ENCODE measurements at regions not wholly inside any gene's neighbourhood (a gene's known extent, or its start where the extent isn't known, plus 50 kb on each side); places are given as distances from the start of the nearest gene placed in this dataset.
"Not testable (repeated sequence)": the region's sequence is repeated elsewhere in the genome, so short reads cannot be mapped to it uniquely, and the experiment has no call there.

- WGBS (ENCODE audit: insufficient coverage) = no CpG with 5 or more reads among the region's 1 CpG
- H3K27me3 ChIP-seq (replicated peaks in 1 of 2; ENCODE audit: control insufficient read depth in 2 of 2, extremely low read depth in 1 of 2, insufficient read depth in 2 of 2, low read length in 1 of 2); CTCF ChIA-PET; H3K4me1 ChIP-seq (ENCODE audit: control insufficient read depth in 1 of 2, extremely low read depth in 1 of 2, insufficient read depth in 2 of 2, low read length in 2 of 2); POLR2A ChIA-PET; DNase-seq; H3K36me3 ChIP-seq (ENCODE audit: control insufficient read depth in 2 of 2, extremely low read depth in 1 of 2, insufficient read depth in 1 of 2, low read length in 1 of 2); H3K27me3 Mint-ChIP-seq; H3K9me3 ChIP-seq; H3K4me3 ChIP-seq (ENCODE audit: control insufficient read depth in 1 of 2, extremely low read depth in 1 of 2, low read length in 1 of 2); H3K4me3 Mint-ChIP-seq; H3K36me3 Mint-ChIP-seq; H3K27ac Mint-ChIP-seq; ATAC-seq (replicated peaks in 1 of 4); H3K4me1 Mint-ChIP-seq; H3K27ac ChIP-seq (ENCODE audit: low read length): not testable (repeated sequence)
- H3K9me3 Mint-ChIP-seq = peaks cover 10 to 15% (median 10%) of the 10 kb centered on the region in 3 donors
Measured at GRCh38 chr2:17204214-17204613, 314.0 kb downstream of the RAD51AP2 start.

GRCh38 chr2:17202628-17203027, 315.6 kb downstream of the RAD51AP2 start:
- H3K36me3 ChIP-seq (ENCODE audit: control insufficient read depth in 2 of 2, extremely low read depth in 1 of 2, insufficient read depth in 1 of 2, low read length in 1 of 2); ATAC-seq (replicated peaks in 1 of 4); H3K27ac Mint-ChIP-seq; H3K36me3 Mint-ChIP-seq; H3K4me3 ChIP-seq (ENCODE audit: control insufficient read depth in 1 of 2, extremely low read depth in 1 of 2, low read length in 1 of 2); H3K27me3 Mint-ChIP-seq; H3K9me3 ChIP-seq; H3K4me1 ChIP-seq (ENCODE audit: control insufficient read depth in 1 of 2, extremely low read depth in 1 of 2, insufficient read depth in 2 of 2, low read length in 2 of 2); H3K27me3 ChIP-seq (replicated peaks in 1 of 2; ENCODE audit: control insufficient read depth in 2 of 2, extremely low read depth in 1 of 2, insufficient read depth in 2 of 2, low read length in 1 of 2); DNase-seq; CTCF ChIA-PET; H3K4me1 Mint-ChIP-seq; H3K27ac ChIP-seq (ENCODE audit: low read length); POLR2A ChIA-PET; H3K4me3 Mint-ChIP-seq: not testable (repeated sequence)
- 92% methylated on average over 2 of the region's 4 CpGs for WGBS (ENCODE audit: insufficient coverage)
- H3K9me3 Mint-ChIP-seq = peaks cover 9 to 13% (median 12%) of the 10 kb centered on the region in 3 donors

DNA sequence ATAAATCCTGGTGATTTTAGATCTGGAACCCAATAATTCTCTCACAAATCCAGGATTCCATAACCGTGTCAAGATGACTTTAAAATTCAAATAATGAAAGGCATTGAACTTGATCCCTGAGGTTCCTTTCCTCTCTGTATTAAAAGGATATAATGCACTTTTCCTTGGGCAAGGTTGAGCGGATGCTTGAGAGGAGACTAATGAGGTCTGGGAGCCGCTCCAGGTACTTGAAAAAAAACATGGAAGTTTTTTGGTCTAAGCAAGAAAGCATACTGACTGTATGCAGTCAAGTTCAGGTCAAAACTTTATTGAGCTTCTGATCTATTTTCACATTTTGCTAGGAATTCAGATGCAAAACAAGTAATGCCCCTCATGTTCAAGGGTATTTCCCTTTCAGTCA, 318.5 kb downstream of the RAD51AP2 start:
- no peaks in the 10 kb centered on the region for H3K4me1 ChIP-seq (ENCODE audit: control insufficient read depth in 1 of 2, extremely low read depth in 1 of 2, insufficient read depth in 2 of 2, low read length in 2 of 2)
- H3K27ac ChIP-seq (ENCODE audit: low read length) = no peak overlapping the region
- no CpG with 5 or more reads among the region's 3 CpGs for WGBS (ENCODE audit: insufficient coverage)
- ATAC-seq (replicated peaks in 1 of 4) (no peak), DNase-seq (no peak)
- Mint-ChIP-seq H3K4me1 (no peaks in the 10 kb centered on the region), H3K9me3 (peaks cover 8 to 13% (median 12%) of the 10 kb centered on the region in 3 donors), H3K4me3 (no peak overlapping the region), H3K27me3 (no peaks in the 10 kb centered on the region), H3K36me3 (no peaks in the 10 kb centered on the region), H3K27ac (no peak overlapping the region)
- H3K9me3 ChIP-seq = no peaks in the 10 kb centered on the region
- no peak overlapping the region for H3K4me3 ChIP-seq (ENCODE audit: control insufficient read depth in 1 of 2, extremely low read depth in 1 of 2, low read length in 1 of 2)
- no peaks in the 10 kb centered on the region for H3K36me3 ChIP-seq (ENCODE audit: control insufficient read depth in 2 of 2, extremely low read depth in 1 of 2, insufficient read depth in 1 of 2, low read length in 1 of 2)
- ChIA-PET CTCF (no interaction called here), POLR2A (no interaction called here)
- H3K27me3 ChIP-seq (replicated peaks in 1 of 2; ENCODE audit: control insufficient read depth in 2 of 2, extremely low read depth in 1 of 2, insufficient read depth in 2 of 2, low read length in 1 of 2) = no peaks in the 10 kb centered on the region

GRCh38 chr2:17196380-17196779, 321.9 kb downstream of the RAD51AP2 start:
- CTCF ChIA-PET = no interaction called here

GRCh38 chr2:17195016-17195415, 323.2 kb downstream of the RAD51AP2 start:
- ChIA-PET CTCF (no interaction called here), POLR2A (no interaction called here)
- Mint-ChIP-seq H3K27me3 (no peaks in the 10 kb centered on the region), H3K9me3 (peaks cover 7 to 10% (median 9%) of the 10 kb centered on the region in 3 donors), H3K27ac (no peak overlapping the region), H3K4me3 (no peak overlapping the region), H3K4me1 (no peaks in the 10 kb centered on the region), H3K36me3 (no peaks in the 10 kb centered on the region)
- H3K9me3 ChIP-seq = no peaks in the 10 kb centered on the region
- 61% methylated on average over 5 of the region's 5 CpGs for WGBS (ENCODE audit: insufficient coverage)
- no peak for DNase-seq
- H3K27me3 ChIP-seq (replicated peaks in 1 of 2; ENCODE audit: control insufficient read depth in 2 of 2, extremely low read depth in 1 of 2, insufficient read depth in 2 of 2, low read length in 1 of 2) = no peaks in the 10 kb centered on the region
- no peaks in the 10 kb centered on the region for H3K36me3 ChIP-seq (ENCODE audit: control insufficient read depth in 2 of 2, extremely low read depth in 1 of 2, insufficient read depth in 1 of 2, low read length in 1 of 2)
- H3K4me3 ChIP-seq (ENCODE audit: control insufficient read depth in 1 of 2, extremely low read depth in 1 of 2, low read length in 1 of 2) = no peak overlapping the region
- H3K4me1 ChIP-seq (ENCODE audit: control insufficient read depth in 1 of 2, extremely low read depth in 1 of 2, insufficient read depth in 2 of 2, low read length in 2 of 2) = no peaks in the 10 kb centered on the region
- no peak for ATAC-seq (replicated peaks in 1 of 4)
- H3K27ac ChIP-seq (ENCODE audit: low read length) = no peak overlapping the region

More at GRCh38 chr2:17196380-17196779, 321.9 kb downstream of the RAD51AP2 start:
- Mint-ChIP-seq H3K4me1 (no peaks in the 10 kb centered on the region), H3K27ac (no peak overlapping the region), H3K27me3 (no peaks in the 10 kb centered on the region), H3K4me3 (no peak overlapping the region), H3K36me3 (no peaks in the 10 kb centered on the region), H3K9me3 (peaks cover 7 to 11% (median 10%) of the 10 kb centered on the region in 3 donors)
- DNase-seq = no peak
- Histone ChIP-seq H3K4me1 (ENCODE audit: control insufficient read depth in 1 of 2, extremely low read depth in 1 of 2, insufficient read depth in 2 of 2, low read length in 2 of 2) (no peaks in the 10 kb centered on the region), H3K4me3 (ENCODE audit: control insufficient read depth in 1 of 2, extremely low read depth in 1 of 2, low read length in 1 of 2) (no peak overlapping the region), H3K27me3 (replicated peaks in 1 of 2; ENCODE audit: control insufficient read depth in 2 of 2, extremely low read depth in 1 of 2, insufficient read depth in 2 of 2, low read length in 1 of 2) (no peaks in the 10 kb centered on the region), H3K36me3 (ENCODE audit: control insufficient read depth in 2 of 2, extremely low read depth in 1 of 2, insufficient read depth in 1 of 2, low read length in 1 of 2) (no peaks in the 10 kb centered on the region), H3K9me3 (no peaks in the 10 kb centered on the region), H3K27ac (ENCODE audit: low read length) (no peak overlapping the region)
- WGBS (ENCODE audit: insufficient coverage) = 0% methylated on average over 1 of the region's 3 CpGs
- no peak for ATAC-seq (replicated peaks in 1 of 4)
- POLR2A ChIA-PET = no interaction called here

DNA sequence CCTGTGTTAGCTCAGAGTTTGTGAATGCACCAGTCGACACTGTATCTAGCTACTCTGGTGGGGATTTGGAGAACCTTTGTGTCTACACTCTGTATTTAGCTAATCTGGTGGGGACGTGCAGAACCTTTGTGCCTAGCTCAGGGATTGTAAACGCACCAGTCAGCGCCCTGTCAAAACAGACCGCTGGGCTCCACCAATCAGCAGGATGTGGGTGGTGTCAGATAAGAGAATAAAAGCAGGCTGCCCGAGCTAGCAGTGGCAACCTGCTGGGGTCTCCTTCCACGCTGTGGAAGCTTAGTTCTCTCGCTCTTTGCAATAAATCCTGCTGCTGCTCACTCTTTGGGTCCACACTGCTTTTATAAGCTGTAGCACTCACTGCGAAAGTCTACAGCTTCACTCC, 324.2 kb downstream of the RAD51AP2 start:
- DNase-seq = no peak
- Histone ChIP-seq H3K4me3 (ENCODE audit: control insufficient read depth in 1 of 2, extremely low read depth in 1 of 2, low read length in 1 of 2) (no peak overlapping the region), H3K9me3 (no peaks in the 10 kb centered on the region), H3K4me1 (ENCODE audit: control insufficient read depth in 1 of 2, extremely low read depth in 1 of 2, insufficient read depth in 2 of 2, low read length in 2 of 2) (no peaks in the 10 kb centered on the region), H3K36me3 (ENCODE audit: control insufficient read depth in 2 of 2, extremely low read depth in 1 of 2, insufficient read depth in 1 of 2, low read length in 1 of 2) (no peaks in the 10 kb centered on the region), H3K27ac (ENCODE audit: low read length) (no peak overlapping the region), H3K27me3 (replicated peaks in 1 of 2; ENCODE audit: control insufficient read depth in 2 of 2, extremely low read depth in 1 of 2, insufficient read depth in 2 of 2, low read length in 1 of 2) (no peaks in the 10 kb centered on the region)
- H3K27ac Mint-ChIP-seq = no peak overlapping the region
- WGBS (ENCODE audit: insufficient coverage) = 89% methylated on average over 8 of the region's 9 CpGs
- H3K9me3 Mint-ChIP-seq = peaks cover 7 to 10% (median 8%) of the 10 kb centered on the region in 3 donors
- POLR2A ChIA-PET = no interaction called here
- H3K4me1 Mint-ChIP-seq = no peaks in the 10 kb centered on the region
- no peak overlapping the region for H3K4me3 Mint-ChIP-seq
- ATAC-seq (replicated peaks in 1 of 4) = no peak
- no peaks in the 10 kb centered on the region for H3K27me3 Mint-ChIP-seq
- CTCF ChIA-PET = no interaction called here
- H3K36me3 Mint-ChIP-seq = no peaks in the 10 kb centered on the region

GRCh38 chr2:17193433-17193890, 324.8 kb downstream of the RAD51AP2 start:
- H3K4me3 Mint-ChIP-seq; H3K27ac ChIP-seq (ENCODE audit: low read length); H3K4me1 ChIP-seq (ENCODE audit: control insufficient read depth in 1 of 2, extremely low read depth in 1 of 2, insufficient read depth in 2 of 2, low read length in 2 of 2); DNase-seq; CTCF ChIA-PET; H3K27me3 ChIP-seq (replicated peaks in 1 of 2; ENCODE audit: control insufficient read depth in 2 of 2, extremely low read depth in 1 of 2, insufficient read depth in 2 of 2, low read length in 1 of 2); H3K36me3 Mint-ChIP-seq; H3K4me3 ChIP-seq (ENCODE audit: control insufficient read depth in 1 of 2, extremely low read depth in 1 of 2, low read length in 1 of 2); H3K27ac Mint-ChIP-seq; H3K27me3 Mint-ChIP-seq; H3K36me3 ChIP-seq (ENCODE audit: control insufficient read depth in 2 of 2, extremely low read depth in 1 of 2, insufficient read depth in 1 of 2, low read length in 1 of 2); ATAC-seq (replicated peaks in 1 of 4); H3K4me1 Mint-ChIP-seq; H3K9me3 ChIP-seq; POLR2A ChIA-PET: not testable (repeated sequence)
- H3K9me3 Mint-ChIP-seq = peaks cover 2 to 10% (median 4%) of the 10 kb centered on the region in 3 donors
- 95% methylated on average over 32 of the region's 32 CpGs for WGBS (ENCODE audit: insufficient coverage)
